HK-2 (cell line): ENCODE measurements at regions not wholly inside any gene's neighbourhood (a gene's known extent, or its start where the extent isn't known, plus 50 kb on each side); places are given as distances from the start of the nearest gene placed in this dataset.
A peak's percentile ranks its signal among the peaks of the same experiment; 100 is the strongest.

Source experiments
- DNase-seq: peaks from one replicate; pipeline ENCODE4 v3.0.0-alpha.2; 2018; ENCODE audit not compliant: unreplicated experiment

DNA sequence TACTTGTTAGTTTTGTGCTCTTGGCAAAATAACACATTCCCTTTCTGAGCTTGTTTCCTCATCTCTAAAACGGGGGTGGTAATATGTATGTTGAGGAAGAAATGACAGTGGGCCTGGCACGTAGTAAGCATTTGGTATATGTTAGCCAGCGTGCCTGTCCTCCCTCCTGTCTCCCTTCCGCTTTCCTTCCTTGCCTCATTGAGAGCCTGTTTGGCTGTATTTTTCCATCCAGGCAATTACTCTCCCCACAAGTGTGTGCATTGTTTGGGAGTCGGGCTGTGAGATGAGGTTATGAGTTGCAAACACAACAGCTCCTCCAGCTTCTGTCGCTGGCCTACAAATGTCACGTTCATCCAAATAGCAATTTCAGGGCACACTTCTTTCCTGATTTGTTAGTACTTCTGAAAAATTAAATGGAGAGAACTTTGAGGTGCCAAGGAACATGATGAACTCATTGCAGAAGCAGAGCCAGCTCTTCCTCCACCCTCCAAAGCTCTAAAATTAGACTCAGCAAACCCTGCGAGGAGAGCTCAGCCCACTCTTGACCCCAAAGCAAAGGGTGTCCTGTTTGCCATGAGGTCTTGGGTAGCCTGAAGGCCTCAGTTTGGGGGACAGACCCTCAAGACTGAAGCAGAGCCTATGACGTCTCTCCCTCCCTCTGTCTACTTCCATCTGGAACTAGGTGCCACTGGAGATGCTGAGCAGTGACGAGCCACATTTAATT is 50.7 kb upstream of the TOX2 start:
- DNase-seq, result no peak

DNA sequence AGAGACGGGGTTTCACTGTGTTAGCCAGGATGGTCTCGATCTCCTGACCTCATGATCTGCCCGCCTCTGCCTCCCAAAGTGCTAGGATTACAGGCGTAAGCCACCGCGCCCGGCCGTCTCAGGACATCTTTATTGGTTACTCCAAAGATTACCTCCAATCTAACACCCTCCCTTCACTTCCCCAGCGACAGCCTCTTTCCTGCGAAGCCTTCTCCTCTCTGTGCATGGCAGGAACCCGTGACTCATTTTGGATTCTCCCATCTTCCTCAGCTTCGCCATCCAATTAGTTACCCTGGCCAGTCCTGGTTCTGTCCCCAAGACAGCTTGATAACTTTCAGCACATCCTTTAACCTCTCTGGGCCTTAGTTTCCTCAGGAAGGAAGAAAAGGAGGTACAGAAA is 51.3 kb upstream of the TOX2 start:
- DNase-seq, result no peak

DNA sequence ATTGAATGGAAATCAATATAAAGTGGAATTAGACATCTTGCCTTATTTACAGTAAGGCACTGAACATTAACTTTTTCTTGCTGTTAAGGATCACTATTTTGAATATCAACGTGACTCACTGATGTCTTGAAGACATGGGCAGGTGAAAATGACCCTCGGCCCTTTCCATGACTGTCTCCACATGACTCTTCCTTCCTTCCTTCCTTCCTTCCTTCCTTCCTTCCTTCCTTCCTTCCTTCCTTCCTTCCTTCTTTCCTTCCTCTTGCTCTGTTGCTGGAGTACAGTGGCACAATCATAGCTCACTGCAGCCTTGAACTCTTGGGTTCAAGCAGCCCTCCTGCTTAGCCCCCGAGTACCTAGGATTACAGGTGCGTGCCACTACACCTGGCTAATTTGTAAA is 52.2 kb upstream of the TOX2 start:
- no peak for DNase-seq

DNA sequence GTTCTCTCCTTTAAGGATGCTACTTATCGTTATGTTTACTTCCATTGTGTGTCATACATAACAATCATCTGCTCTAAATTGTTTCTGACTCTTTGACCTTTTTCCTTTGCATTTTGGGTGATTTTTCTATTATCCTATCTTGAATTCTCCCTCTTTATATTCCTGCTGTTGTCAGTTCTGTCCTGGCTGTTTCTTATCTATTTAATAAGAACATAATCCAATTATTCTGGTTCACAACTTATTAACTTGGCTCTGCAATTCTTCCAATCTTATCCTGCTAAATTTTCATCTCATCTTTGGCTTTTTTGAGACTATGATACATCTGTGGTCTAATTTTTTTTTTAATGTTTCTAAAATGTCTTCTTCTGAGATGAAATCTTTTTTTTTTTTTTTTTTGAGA is 54.7 kb upstream of the TOX2 start:
- no peak for DNase-seq

DNA sequence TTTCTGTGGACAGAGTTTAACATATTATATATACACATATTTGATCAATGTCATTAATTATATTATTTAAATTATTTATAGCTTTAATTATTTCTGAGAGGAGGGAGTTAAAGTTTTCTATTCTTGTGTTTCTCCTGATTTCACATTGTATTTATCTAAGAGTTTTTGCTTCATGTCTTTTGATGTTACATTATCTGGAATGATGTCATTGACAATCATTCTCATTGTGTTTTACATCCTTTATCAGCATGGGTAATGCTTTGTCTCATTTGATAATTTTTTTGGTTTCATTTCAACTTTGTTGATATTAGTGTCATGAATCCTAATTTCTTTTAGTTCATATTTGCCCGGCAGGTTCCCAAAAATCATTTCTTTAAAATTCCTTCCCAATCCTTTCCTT is 56.7 kb upstream of the TOX2 start:
- no peak for DNase-seq

DNA sequence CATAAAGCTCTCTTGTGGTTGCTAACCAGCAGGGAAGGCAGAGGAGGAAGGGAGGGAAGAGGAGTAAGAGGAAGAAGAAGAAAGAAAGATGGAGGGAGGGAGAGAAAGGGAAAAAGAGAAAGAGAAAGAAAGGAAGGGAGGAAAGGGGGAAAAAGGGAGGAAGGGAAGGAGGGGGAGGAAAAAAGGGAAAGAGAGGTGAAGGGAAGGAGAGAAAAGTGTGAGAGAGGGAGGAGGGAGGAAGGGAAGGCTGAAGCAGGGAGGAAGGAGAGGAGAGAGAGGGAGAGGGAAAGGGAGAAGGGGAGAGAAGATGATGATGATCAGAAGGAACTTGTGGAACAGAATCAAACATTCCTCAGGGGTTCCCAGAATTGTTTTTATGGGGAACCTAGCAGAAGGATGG is 57.5 kb upstream of the TOX2 start:
- no peak for DNase-seq

DNA sequence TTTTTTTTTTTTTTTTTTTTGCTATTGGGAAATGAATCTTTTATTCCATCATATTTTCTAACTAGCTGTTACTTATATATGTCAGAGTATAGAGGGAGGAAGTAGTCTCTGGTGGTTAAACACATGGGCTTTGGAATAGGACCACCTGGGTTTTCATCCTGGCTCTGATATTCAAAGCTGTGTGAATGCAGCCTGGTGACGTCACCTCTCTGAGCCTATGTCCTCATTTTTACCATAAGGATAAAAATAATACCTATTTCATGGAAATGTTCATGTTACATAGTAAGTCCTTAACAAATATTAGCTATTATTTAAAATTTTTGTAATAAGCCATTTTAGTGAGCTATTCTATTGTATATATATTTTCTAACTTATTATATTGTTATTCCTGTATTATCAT is 58.8 kb upstream of the TOX2 start:
- no peak for DNase-seq

DNA sequence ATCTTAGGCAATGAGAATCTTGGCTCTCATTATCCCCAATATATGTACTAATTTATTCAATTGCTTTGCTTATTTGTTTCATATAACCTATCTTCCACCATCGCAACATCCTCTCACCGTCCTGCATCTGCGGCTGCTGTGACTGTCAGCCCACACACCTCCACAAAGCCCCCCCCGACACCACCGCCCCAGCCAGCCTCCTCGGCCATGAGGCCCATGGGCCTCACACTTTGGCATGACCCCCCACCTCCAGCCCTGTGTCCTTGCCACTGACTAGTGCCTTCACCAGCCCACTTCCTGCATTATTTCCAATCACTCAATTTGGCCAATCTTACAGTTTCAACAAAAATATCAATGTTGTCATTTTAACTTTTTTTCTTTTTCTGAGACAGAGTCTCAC is 60.7 kb upstream of the TOX2 start:
- DNase-seq, result no peak

DNA sequence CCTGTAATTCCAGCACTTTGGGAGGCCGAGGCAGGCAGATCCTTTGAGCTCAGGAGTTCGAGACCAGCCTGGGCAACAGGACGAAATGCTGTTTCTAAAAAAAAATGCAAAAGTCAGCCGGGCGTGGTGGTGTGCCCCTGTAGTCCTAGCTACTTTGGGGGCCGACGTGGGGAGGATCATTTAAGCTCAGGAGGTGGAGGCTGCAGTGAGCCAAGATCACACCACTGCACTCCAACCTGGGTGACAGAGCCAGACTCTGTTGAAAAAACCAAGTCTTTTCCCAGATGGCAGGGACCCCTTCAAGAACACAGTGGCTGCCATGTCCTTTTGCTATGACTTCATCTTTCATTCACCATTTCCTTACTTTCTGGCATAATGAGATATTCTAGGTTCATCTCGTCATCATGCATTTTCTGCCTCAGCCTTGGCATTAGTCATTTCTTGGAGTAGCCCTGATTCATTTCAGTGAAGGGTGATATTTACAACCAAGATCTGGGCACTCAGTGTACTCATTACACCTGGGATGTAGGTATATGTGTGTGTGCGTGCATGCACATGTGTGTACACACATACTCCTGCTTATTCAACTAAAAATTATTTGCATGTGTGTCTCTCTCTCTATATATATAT is 61.4 kb upstream of the TOX2 start:
- no peak for DNase-seq

DNA sequence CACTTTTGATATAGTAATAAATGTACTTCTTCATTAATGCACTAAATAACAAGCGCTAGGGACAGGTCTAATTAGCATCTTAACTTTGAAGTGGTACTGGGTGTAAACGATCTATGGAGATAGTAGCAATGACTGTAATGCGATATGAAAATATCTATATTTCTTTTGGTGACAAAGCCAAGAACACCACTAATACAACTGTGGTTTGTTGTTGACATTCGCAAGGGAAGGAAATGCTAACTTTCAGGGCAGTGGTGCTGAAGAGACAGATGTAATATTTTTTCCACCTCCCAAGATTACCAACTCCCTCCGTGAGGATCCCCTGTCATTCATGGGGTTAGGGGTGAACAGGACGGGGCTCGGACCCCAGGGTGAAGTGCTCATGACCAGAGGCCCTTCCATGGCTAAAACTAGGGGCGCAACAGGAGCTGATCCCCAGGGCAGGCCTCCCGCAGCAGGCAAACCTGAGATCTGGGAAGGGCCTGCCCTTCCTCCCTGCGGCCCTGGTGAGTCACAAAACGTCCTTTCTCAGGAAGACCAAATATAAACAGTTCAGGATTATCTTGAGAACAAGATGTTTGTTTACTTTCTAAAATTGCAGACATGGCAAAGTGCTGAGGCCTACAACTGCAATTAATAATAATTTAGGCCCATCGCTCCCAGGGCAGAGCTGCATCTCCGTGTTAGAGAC is 65.0 kb upstream of the TOX2 start:
- no peak for DNase-seq

DNA sequence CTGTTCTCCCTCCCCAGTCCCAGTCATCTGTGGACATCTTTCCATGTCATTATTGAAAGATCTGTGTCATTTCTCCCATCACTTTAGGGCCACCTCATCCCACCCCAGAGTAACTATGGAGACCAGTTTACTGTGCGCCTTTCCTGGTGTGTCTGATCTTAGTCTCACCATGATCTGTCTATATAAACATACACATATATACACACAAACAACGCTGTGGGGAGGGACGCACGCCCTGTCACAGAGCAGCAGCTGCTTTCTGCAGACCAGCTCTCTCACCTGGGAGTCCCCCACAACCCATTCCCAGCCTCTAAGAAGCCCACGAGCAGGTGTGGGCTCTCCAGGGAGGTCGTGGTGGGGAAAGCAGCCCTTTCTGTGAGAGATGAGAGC is 68.1 kb upstream of the TOX2 start:
- DNase-seq, result no peak

DNA sequence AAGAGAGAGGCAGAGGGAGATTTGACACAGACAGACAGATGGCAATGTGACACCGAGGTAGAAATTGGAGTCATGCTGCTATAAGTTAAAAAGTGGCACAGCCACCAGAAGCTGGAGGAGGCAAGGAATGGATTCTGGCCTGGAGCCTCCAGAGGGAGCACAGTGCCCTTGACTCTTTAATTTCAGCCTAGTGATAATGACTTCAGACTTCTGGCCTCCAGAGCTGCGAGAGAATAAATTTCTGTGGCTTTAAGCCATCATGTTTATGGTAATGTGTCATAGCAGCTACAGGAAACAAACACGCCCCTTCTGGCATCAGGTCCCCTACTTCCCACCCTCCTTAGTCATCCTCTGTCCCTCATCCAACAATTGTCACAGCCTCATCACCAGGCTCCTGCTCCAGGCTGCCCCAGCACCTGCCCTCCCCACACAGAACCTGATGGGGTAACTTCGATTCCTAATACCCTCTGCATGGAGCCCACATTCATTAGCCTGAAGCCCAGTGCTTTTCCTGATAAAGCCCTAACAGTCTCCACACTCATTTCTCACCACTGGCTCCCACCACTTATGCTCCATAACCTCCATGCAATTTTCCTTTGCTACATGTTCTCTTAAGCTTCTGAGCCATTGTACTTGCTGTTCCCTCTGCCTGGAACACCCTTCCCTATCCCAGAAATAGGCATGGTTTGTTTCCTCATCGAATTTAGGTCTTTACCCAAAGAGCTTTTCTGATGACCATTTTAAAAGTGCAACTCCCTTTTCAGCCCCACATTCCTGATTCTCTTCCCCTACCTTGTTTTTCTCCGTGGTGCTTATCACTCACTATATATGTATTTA is 69.7 kb upstream of the TOX2 start:
- peak; percentile 51 for DNase-seq

DNA sequence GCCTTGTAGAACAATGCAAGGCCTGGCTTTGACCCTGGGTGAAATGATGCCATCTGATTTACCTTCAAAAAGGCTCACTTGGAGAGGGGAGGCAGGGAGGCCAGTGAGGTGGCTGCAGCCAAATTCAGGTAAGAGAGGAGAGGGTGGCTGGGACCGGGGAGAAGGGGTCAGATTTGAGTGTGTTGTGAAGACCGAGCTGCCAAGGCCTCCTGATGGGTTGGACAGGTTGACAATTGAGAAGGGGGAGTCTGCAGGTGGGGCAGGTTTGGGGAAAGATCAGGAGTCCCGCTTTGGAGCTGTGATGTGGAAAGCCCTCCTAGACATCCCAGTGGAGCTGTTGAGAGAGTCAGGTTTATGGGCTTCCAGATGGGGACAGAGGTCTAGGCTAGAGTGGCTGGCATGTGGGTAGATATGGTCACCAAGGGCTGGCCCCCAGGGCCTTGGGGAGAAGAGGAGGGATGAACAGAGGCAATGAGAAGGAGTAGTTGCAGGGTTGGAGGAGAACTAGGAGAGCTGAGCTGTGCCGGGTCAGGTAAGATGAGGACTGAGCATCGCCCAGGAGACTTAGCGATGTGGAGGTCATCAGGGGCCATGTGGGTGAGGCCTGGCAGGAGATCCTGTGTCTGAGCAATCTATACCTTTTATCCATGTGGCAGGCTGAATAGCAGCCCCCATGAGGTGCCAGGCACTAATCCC is 70.5 kb upstream of the TOX2 start:
- DNase-seq, result no peak

DNA sequence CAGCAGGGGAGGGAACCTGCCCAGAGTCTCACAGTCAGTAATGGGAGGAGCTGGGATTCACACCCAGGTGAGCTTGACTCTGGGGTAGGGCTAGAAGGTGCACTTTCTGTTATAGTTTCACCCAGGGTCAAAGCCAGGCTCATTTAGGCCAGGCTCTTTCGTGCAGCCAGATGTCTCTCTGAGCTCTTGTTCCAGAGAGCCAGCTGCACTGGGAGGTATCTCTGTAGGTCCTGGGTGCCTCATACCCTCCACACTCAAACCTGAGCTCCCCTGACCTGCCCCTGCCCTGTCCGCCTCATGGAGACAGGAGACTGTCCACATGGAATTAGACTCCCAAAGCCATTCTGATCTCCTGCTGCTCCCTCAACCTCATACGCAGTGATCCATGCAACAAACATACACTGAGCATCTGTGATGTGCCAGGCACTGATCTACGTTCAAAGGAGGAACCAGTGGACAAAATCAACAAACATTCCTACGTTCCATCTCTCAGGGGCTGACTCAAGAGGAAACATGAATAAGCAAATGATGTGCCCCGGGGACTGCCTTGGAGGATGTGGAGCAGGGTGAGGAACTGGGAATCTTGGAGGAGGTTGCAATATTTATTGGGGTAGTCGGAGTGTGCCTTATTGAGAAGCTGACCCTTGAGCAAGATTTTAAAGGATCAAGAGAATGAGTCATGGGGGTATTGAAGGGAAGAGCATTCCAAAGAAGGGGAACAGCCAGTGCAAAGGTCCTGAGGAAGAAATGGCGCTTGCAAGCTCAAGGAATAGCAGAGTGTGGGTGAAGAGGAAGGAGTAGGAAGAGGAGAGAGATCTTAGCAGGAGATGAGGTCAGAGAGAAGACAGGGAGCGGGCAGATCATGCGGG is 71.3 kb upstream of the TOX2 start:
- no peak for DNase-seq

DNA sequence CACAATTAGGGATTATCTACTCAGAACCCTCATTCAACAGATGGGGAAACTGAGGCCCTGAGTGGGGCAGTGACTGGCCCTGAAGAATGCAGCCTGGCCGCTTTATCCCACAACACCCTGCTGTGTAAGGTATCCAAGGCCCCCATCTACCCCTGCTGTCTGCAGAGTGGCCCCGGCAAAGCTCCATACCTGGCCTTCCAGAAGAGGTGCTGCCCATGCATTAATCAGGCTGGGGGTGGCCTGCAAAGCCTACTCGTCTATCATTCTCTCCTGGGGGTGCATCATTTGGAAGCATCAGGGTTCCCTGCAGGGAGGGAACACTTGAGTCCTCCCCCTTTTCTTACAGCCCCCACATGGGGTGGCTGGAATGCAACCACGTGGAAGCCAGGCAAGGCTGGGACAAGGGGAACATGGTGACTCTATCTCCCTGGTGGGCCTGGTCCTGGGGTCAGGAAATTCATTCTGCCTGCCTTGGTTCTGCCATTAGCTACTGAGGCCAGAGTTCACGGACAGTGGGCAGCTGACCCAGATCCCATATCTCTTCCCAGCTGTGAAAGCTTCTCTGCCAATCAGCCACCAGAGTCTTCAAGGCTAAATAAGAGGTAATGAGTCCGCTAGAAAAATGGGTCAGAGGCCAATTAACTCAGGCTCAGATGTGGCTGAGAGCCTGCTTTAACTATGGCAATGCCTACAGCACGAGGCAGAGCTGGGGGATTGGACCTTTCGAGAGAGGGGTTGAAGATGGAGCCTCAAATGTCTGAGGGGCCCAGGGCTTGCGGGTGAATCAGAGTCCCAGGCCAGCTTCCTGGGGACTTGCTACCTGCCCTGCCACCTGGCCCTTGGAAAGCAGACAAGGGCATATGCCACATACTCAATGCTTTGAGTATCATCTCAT is 72.3 kb upstream of the TOX2 start:
- DNase-seq, result no peak

DNA sequence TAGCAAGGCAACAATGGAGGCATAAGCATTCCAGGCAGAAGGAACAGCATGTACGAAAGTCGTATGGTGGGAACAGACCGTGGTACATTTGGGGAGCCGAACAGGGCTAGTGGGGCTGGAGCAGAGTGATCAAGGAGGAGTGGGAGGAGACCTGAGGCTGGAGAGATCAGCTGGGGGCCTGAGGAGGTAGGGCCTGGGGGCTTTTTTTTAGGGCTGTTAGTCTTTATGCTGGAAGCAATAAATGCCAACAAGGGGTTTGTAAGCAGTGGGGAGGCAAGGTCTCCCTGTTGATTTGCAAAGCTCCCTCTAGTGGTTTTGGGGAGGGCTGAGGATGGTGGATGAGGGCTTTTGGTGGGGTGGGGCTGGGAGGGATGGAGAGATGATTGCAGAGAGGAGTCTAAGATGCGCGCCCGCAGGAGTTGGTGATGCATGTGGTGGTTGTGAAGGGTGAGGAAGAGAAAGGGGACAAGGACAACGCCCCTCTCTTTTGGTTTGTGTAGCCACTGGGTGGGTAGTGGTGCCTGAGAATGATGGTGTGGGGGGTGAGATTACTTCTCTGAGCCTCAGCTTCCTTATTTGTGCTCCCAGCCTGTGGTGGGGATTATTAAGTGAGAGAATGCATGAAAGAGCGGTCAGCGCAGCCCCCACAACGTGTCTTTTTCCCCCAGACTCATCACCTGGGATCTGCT is 74.1 kb upstream of the TOX2 start:
- DNase-seq, result peak; percentile 7

DNA sequence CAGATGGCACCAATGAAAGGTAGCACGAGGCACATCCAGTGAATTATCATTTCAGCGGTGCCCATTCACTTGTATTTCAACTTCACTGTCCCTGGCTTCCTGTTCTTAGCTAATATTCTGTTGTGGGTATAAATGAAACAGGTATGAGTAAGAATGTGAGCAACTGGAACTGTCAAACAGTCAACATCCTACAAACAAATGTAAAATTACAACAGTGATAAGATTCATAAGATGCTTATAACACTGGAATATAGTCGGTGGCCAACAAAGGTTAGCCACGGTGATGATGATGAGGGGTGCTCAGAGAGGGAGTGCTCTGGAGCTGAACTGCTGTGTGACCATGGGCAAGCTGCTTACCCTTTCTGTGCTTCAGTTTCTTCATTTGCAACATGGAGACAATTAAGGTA is 74.9 kb upstream of the TOX2 start:
- DNase-seq, result no peak

DNA sequence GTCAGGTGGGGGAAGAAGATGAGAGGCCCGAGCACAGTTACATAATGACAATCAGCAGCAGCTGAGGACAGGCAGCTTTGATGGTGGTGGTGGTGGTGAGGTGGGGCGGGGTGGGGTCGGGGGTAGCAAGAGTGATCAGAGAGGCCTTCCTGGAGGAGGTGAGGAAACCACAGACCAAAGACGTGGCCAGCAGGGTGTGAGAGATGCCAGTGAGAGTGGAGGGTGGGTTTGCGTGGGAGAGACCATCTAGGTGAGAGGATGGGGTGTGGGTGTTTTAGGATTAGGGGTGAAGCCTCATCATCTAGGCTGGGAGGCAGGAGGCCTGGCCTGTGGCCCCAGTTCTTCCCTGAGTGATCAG is 76.0 kb upstream of the TOX2 start:
- no peak for DNase-seq
